ENCODE measurements at regions not wholly inside any gene's neighbourhood (a gene's known extent, or its start where the extent isn't known, plus 50 kb on each side); places are given as distances from the start of the nearest gene placed in this dataset.

DNA sequence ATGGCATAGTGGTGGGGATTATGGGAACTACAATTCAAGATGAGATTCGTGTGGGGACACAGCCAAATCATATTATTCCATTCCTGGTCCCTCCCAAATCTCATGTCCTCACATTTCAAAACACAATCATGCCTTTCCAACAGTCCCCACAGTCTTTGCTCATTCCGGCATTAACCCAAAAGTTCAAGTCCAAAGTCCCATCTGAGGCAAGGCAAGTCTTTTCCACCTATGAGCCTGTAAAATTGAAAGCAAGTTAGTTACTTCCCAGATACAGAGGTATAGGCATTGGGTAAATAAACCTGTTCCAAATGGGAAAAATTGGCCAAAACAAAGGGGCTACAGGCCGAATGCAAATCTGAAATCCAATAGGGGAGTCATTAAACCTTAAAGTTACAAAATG is 1063.2 kb downstream of the CDH11 start:
- TF ChIP-seq CEBPB (IDR thresholded peaks at IDR 0.05) (no peak), FOXM1 (IDR thresholded peaks at IDR 0.05; ENCODE audit: borderline replicate concordance, low read depth) (no peak), YY1 (IDR thresholded peaks at IDR 0.05; ENCODE audit: low read depth) (no peak), MAX (IDR thresholded peaks at IDR 0.05) (no peak), USF1 (IDR thresholded peaks at IDR 0.05) (no peak), RAD21 (IDR thresholded peaks at IDR 0.05; ENCODE audit: low read depth) (no peak), CREB1 (IDR thresholded peaks at IDR 0.05; ENCODE audit: low read depth) (no peak), NFIC (IDR thresholded peaks at IDR 0.05) (no peak), TCF12 (IDR thresholded peaks at IDR 0.05; ENCODE audit: low read depth) (no peak), EGR1 (IDR thresholded peaks at IDR 0.05) (no peak), TEAD4 (IDR thresholded peaks at IDR 0.05) (no peak), ZBTB7A (IDR thresholded peaks at IDR 0.05; ENCODE audit: low read depth) (no peak), EP300 (IDR thresholded peaks at IDR 0.05; ENCODE audit: borderline replicate concordance) (no peak), TAF1 (IDR thresholded peaks at IDR 0.05; ENCODE audit: low read depth) (no peak)

DNA sequence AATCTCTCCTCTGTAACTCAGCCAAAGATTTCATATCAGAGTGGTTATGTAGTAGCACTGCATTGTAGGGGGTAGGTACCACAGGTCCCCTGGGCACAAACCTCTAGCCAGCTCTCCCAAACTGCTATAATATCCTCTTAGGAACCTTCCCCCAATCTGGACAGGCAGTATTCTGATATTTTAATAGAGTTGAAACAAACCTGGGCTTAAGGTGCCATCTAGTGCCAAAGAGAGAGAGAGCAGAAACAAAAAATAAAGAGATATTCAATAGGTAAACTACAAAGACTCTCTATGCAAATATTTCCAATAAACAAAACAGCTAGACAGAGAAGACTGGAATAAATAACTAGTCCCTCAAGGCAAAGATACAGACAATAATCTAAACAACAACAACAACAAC is 1070.0 kb downstream of the CDH11 start:
- TF ChIP-seq RAD21 (IDR thresholded peaks at IDR 0.05; ENCODE audit: low read depth) = peak; percentile 43
- TF ChIP-seq EGR1 (IDR thresholded peaks at IDR 0.05) = no peak

GRCh38 chr16:64047878-64048277 is 1074.0 kb downstream of the CDH11 start:
- no peak for TF ChIP-seq FOXM1 (IDR thresholded peaks at IDR 0.05; ENCODE audit: borderline replicate concordance, low read depth)
- TF ChIP-seq MAX (IDR thresholded peaks at IDR 0.05) = no peak
- no peak for TF ChIP-seq EGR1 (IDR thresholded peaks at IDR 0.05)
- TF ChIP-seq, protein P1, sequence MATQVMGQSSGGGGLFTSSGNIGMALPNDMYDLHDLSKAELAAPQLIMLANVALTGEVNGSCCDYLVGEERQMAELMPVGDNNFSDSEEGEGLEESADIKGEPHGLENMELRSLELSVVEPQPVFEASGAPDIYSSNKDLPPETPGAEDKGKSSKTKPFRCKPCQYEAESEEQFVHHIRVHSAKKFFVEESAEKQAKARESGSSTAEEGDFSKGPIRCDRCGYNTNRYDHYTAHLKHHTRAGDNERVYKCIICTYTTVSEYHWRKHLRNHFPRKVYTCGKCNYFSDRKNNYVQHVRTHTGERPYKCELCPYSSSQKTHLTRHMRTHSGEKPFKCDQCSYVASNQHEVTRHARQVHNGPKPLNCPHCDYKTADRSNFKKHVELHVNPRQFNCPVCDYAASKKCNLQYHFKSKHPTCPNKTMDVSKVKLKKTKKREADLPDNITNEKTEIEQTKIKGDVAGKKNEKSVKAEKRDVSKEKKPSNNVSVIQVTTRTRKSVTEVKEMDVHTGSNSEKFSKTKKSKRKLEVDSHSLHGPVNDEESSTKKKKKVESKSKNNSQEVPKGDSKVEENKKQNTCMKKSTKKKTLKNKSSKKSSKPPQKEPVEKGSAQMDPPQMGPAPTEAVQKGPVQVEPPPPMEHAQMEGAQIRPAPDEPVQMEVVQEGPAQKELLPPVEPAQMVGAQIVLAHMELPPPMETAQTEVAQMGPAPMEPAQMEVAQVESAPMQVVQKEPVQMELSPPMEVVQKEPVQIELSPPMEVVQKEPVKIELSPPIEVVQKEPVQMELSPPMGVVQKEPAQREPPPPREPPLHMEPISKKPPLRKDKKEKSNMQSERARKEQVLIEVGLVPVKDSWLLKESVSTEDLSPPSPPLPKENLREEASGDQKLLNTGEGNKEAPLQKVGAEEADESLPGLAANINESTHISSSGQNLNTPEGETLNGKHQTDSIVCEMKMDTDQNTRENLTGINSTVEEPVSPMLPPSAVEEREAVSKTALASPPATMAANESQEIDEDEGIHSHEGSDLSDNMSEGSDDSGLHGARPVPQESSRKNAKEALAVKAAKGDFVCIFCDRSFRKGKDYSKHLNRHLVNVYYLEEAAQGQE (IDR thresholded peaks at IDR 0.05; ENCODE audit: low read depth) = no peak
- no peak for TF ChIP-seq TEAD4 (IDR thresholded peaks at IDR 0.05)
- TF ChIP-seq EP300 (IDR thresholded peaks at IDR 0.05; ENCODE audit: borderline replicate concordance) = no peak
- TF ChIP-seq CEBPB (IDR thresholded peaks at IDR 0.05) = no peak

DNA sequence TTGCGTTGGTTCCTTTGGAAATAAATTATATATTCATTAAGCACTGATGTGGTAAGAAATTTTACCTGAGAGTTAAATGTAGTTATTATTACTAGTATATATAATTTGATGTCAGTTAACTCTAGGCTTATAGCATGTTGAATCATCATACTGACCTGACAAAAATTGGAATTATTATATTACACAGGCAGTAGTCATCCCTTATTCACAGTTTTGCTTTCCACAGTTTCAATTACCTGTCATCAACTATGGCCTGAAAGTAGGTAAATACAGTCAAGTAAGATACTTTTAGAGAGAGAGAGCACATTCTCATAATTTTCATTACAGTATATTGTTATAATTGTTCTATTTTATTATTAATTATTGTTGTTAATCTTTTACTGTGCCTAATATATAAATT is 1074.7 kb downstream of the CDH11 start:
- TF ChIP-seq TCF12 (IDR thresholded peaks at IDR 0.05; ENCODE audit: low read depth) (no peak), USF1 (IDR thresholded peaks at IDR 0.05) (no peak), YY1 (IDR thresholded peaks at IDR 0.05; ENCODE audit: low read depth) (no peak), CREB1 (IDR thresholded peaks at IDR 0.05; ENCODE audit: low read depth) (no peak), TEAD4 (IDR thresholded peaks at IDR 0.05) (no peak)
- TF ChIP-seq, protein P1 (IDR thresholded peaks at IDR 0.05; ENCODE audit: low read depth) = no peak

GRCh38 chr16:64035337-64035736 is 1086.5 kb downstream of the CDH11 start:
- TF ChIP-seq, protein P1 (IDR thresholded peaks at IDR 0.05; ENCODE audit: low read depth) = no peak
- TF ChIP-seq EGR1 (IDR thresholded peaks at IDR 0.05) (no peak), CEBPB (IDR thresholded peaks at IDR 0.05) (no peak), FOXM1 (IDR thresholded peaks at IDR 0.05; ENCODE audit: borderline replicate concordance, low read depth) (no peak), TEAD4 (IDR thresholded peaks at IDR 0.05) (no peak), ZBTB7A (IDR thresholded peaks at IDR 0.05; ENCODE audit: low read depth) (no peak), MAX (IDR thresholded peaks at IDR 0.05) (no peak), NFIC (IDR thresholded peaks at IDR 0.05) (no peak), RAD21 (IDR thresholded peaks at IDR 0.05; ENCODE audit: low read depth) (no peak), TAF1 (IDR thresholded peaks at IDR 0.05; ENCODE audit: low read depth) (no peak), YY1 (IDR thresholded peaks at IDR 0.05; ENCODE audit: low read depth) (no peak), USF1 (IDR thresholded peaks at IDR 0.05) (no peak), EP300 (IDR thresholded peaks at IDR 0.05; ENCODE audit: borderline replicate concordance) (no peak), CREB1 (IDR thresholded peaks at IDR 0.05; ENCODE audit: low read depth) (no peak), TCF12 (IDR thresholded peaks at IDR 0.05; ENCODE audit: low read depth) (no peak)
